ENCODE measurements at regions not wholly inside any gene's neighbourhood (a gene's known extent, or its start where the extent isn't known, plus 50 kb on each side); places are given as distances from the start of the nearest gene placed in this dataset.
"Not testable (repeated sequence)": the region's sequence is repeated elsewhere in the genome, so short reads cannot be mapped to it uniquely, and the experiment has no call there.

GRCh38 chrX:5683996-5684395 lies 544.7 kb downstream of the NLGN4X start:
- DNase-seq, result no peak

- DNase-seq, result no peak
Measured at GRCh38 chrX:5681159-5681558, 547.5 kb downstream of the NLGN4X start.

DNA sequence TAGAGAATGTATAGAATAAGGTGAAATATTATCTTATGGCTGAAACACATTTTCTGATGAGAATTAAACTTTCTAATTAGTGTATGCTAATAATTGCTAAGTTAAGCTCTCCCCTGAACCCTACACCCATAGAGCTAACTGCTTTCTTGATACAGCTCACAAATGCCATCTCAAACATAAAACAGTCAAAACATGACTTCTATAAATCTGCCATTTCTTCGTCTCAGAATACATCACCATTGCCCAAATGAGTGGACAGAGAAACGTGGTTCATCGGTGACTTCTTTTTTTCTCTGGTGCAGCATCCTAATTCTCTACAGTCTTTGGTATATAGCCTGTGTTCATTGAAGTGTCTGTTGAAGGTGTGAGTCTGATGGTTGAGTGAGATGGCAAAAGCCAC lies 554.6 kb downstream of the NLGN4X start:
- DNase-seq, result no peak

- DNase-seq, result no peak
Measured at GRCh38 chrX:5672099-5672498, 556.6 kb downstream of the NLGN4X start.

- DNase-seq, result not testable (repeated sequence)
Measured at GRCh38 chrX:5666689-5667088, 562.0 kb downstream of the NLGN4X start.

- no peak for DNase-seq
Measured at GRCh38 chrX:5656544-5656943, 572.1 kb downstream of the NLGN4X start.

DNA sequence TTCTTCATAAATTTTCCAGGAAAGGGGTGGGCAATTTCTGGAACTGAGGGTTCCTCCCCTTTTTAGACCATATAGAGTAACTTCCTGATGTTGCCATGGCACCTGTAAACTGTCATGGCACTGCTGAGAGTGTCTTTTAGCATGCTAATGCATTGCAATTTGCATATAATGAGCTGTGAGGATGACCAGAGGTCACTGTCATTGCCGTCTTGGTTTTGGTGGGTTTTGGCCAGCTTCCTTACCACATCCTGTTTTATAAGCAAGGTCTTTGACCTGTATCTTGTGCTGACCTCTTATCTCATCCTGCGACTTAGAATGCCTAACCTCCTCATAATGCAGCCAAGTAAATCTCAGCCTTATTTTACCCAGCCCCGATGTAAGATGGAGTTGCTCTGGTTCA lies 577.8 kb downstream of the NLGN4X start:
- no peak for DNase-seq

- DNase-seq, result no peak
Measured at GRCh38 chrX:5648941-5649568, 579.6 kb downstream of the NLGN4X start.

DNA sequence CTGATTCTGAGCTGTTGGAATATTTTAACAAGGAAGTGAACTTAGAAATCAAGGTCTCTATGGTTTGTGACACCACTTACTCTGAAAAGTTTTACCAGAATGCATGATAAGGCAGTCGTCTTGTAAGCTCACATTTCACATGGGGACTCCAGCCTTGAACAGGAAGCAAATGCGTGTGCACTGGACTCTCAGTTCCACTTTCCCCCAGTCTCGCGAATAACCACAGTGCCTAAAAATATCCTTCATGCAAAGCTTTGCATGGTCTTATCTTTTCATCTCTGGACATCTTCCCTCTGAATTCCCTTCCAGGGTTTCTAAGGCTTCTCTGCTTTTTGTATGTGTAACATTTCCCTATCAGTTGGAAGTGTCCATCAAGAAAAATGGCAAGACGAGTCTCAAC lies 581.8 kb downstream of the NLGN4X start:
- no peak for DNase-seq

DNA sequence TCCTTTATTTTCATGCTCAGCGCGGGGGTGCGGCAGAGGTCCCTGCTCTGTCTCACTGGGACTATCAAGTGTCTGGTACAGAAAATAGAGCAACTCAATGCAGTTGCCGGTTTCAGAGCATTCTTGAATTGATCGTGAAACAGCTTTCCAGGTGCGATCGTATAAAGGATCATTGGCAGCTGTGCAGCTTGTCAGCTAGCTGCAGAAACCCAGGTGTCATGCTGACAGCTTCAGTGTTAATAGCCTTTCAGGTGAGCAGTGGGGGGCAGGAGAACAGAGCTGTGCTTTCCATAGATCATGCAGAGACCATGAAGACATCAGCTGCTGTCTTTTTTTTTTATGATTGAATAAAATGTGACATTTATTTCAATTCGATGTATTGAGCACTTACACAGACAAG lies 583.9 kb downstream of the NLGN4X start:
- no peak for DNase-seq

GRCh38 chrX:5640071-5640470 lies 588.6 kb downstream of the NLGN4X start:
- no peak for DNase-seq

DNA sequence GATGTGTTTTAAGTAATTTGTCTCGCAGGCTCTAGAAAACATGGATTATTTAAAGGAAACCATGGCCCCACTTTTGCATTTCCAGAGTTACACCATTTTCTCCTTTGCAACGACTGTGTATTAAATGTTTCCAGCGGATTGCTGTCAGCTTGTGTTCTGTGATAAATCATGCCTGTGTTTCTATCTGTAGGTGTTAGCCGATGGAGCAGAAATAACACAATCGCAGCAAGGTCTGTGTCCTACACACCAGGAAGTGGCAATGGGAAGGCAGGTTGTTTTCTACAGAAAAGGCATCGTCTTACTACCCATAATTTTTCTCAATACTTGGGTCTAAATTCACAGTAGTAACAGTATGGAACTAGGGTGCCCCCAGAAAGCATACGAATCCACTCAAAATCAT lies 590.1 kb downstream of the NLGN4X start:
- DNase-seq, result no peak

GRCh38 chrX:5632887-5633286 lies 595.8 kb downstream of the NLGN4X start:
- no peak for DNase-seq

- DNase-seq, result no peak
Measured at GRCh38 chrX:5632061-5632614, 596.5 kb downstream of the NLGN4X start.

DNA sequence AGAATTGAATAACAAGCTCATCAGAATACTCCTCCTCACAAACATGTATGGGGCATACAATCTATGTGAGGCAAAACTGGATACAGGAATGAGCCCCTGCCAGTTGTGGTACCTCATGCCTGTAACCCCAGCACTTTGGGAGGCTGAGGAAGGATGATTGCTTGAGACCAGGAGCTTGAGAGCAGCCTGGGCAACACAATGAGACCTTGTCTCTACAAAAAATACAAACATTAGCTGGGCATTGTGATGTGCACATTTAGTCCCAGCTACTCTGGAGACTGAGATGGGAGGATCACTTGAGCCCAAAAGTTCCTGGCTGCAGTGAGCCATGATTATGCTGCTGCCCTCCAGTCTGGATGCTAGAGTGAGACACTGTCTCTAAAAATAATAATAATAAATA lies 611.0 kb downstream of the NLGN4X start:
- DNase-seq, result no peak

- DNase-seq, result no peak
Measured at GRCh38 chrX:5595570-5595969, 633.1 kb downstream of the NLGN4X start.

DNA sequence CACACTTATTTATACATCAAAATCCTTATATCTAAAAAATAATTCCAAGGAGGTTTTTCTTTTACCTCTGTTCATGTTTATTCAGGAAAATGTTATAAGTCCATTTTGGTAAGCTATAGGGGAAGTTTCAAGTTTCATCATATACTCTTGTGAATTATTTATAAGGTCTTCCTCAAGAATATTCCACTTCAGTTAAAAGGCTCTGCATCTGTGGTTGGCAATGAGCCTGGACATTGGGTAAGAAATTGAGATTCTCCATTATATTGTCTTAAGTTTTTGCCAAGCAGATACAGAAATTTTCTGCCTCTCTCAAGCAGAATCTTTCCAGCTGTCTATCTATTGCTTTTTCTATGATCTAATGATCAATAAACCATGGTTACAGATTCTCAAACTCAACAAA lies 641.9 kb downstream of the NLGN4X start:
- DNase-seq, result no peak

GRCh38 chrX:5575407-5575806 lies 653.3 kb downstream of the NLGN4X start:
- no peak for DNase-seq

DNA sequence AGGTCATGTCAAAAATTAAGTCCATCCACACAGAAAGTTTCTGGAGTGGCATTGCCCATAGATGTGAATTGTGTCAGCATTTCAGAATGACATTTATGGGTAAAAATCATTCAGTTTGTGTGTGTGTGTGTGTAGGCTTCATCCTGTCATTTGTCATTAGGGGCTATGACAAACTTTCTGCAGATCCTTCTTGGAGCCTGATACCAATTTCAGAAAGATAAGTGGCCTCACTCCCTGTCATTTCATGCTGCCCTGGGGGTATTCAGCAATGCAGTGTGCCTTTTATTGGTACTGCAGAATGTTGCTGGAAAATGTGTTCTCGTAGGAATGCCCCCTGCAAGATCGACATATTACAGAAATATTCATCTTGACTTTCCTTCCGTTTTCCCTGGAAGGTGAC lies 659.7 kb downstream of the NLGN4X start:
- no peak for DNase-seq

DNA sequence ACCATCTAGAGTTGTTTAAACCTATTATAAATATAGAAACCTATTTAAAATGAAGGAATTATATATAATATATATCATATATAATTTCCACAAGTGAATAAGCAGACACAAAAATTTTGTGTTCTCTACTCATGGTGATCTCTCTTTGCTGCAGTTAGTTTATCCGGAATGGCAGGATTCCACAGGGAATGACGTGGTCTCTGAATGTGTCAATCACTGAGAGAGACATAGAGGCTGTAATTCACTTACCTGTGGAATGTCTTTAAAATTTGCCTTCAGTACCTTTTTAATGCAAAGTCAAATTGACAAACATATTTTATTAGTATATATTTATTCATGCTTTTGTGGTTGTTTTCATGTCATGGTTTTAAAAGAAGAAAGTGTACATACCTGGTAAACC lies 669.3 kb downstream of the NLGN4X start:
- no peak for DNase-seq

- DNase-seq, result no peak
Measured at GRCh38 chrX:5549512-5549911, 679.2 kb downstream of the NLGN4X start.

DNA sequence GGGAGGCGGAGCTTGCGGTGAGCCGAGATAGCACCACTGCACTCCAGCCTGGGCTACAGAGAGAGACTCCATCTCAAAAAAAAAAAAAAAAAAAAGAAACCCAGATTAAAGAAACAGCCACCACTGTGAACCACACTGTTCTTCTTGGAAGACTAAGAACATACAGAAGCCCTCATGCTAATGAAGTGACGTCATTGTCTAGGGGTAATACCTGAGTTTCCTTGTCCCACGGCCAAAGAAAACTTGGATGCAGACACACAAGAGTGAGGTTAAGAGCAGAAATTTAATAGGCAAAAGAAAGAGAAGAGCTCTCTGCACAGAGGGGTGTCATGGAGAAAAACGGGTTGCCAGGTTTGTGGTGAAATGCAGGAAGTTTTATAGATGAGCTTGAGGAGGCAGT lies 691.6 kb downstream of the NLGN4X start:
- DNase-seq, result no peak

- DNase-seq, result no peak
Measured at GRCh38 chrX:5536261-5536660, 692.4 kb downstream of the NLGN4X start.

- no peak for DNase-seq
Measured at GRCh38 chrX:5528057-5528456, 700.6 kb downstream of the NLGN4X start.

DNA sequence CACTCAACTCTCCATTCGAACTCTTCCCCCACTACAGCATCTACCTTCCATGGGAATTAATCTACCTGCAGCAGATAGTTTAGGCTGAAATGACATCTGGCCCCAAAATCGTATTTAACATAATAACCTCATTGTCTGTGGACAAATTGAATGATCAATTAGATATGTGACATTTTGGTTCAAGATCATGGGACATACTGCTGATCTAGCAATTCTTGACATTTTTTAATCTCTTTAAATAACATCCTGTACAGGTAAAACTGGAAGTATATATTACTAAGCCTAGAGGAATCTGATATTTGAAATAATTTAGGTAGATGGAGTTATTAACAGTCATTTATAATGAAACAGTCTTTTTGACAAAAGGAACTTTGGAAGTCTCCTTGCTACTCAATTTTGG lies 702.5 kb downstream of the NLGN4X start:
- no peak for DNase-seq

Measured in NCI-H774 (cell line).